Small intestine (tissue), 7 donors: ENCODE measurements at regions not wholly inside any gene's neighbourhood (a gene's known extent, or its start where the extent isn't known, plus 50 kb on each side); places are given as distances from the start of the nearest gene placed in this dataset.
"Not testable (repeated sequence)": the region's sequence is repeated elsewhere in the genome, so short reads cannot be mapped to it uniquely, and the experiment has no call there.

Source experiments
- DNase-seq, 2 donors: peaks; one replicate each; pipeline versions ENCODE4 v3.0.0 to v3.0.0-alpha.2; 2013
- FAIRE-seq: peaks from 2 replicates; lab custom pipeline; 2012; peaks lifted over from hg19 to GRCh38; lab: Jason Lieb, UNC
- H3K27ac ChIP-seq, 3 donors: one replicate each; pipeline ENCODE4 v1.5.1; 2013; ENCODE audit warnings: low read length in 2 of 3, mild to moderate bottlenecking in 2 of 3, control low read depth in 1 of 3, inconsistent platforms in 1 of 3, low read depth in 1 of 3, moderate library complexity in 1 of 3
- H3K27me3 ChIP-seq, 3 donors: one replicate each; pipeline ENCODE4 v1.6.1; 2013; ENCODE audit warnings: low read length in 3 of 3, inconsistent platforms in 1 of 3; ENCODE audit not compliant: control insufficient read depth in 3 of 3, insufficient read depth in 3 of 3
- H3K36me3 ChIP-seq, 3 donors: one replicate each; pipeline ENCODE4 v1.6.1; 2013; ENCODE audit warnings: low read length in 3 of 3, inconsistent platforms in 1 of 3, low read depth in 1 of 3, mild to moderate bottlenecking in 1 of 3, moderate library complexity in 1 of 3; ENCODE audit not compliant: control insufficient read depth in 3 of 3, insufficient read depth in 2 of 3
- H3K4me1 ChIP-seq, 3 donors: one replicate each; pipeline ENCODE4 v1.6.1; 2013; ENCODE audit warnings: low read length in 2 of 3, inconsistent platforms in 1 of 3, low read depth in 1 of 3, mild to moderate bottlenecking in 1 of 3, moderate library complexity in 1 of 3; ENCODE audit not compliant: control insufficient read depth in 3 of 3, insufficient read depth in 2 of 3
- H3K4me3 ChIP-seq, 3 donors: one replicate each; pipeline ENCODE4 v1.5.1; 2013; ENCODE audit warnings: low read length in 3 of 3, control low read depth in 1 of 3, inconsistent platforms in 1 of 3, low read depth in 1 of 3, mild to moderate bottlenecking in 1 of 3, moderate library complexity in 1 of 3
- H3K9me3 ChIP-seq, 2 donors: one replicate each; pipeline ENCODE4 v1.6.1; 2013; ENCODE audit warnings: low read depth in 1 of 2, low read length in 1 of 2; ENCODE audit not compliant: control insufficient read depth in 2 of 2, insufficient read depth in 1 of 2
- WGBS, 3 donors: extraction: QIAGEN DNeasy Blood & Tissue Kit; methylation state at CpG; one replicate each; pipeline ENCODE4 v1.1.7; 2013; 5-methylcytosine and 5-hydroxymethylcytosine counted together
- donor health status: healthy with polysubstance abuse.
- donor health status: control.
- donor health status: control.
- donor health status: Bipolar disorder and iron deficiency.
- donor health status: healthy.

GRCh38 chr5:101455048-101455447 is 552.0 kb upstream of the ST8SIA4 start:
- Histone ChIP-seq H3K9me3 (no peaks in the 10 kb centered on the region), H3K36me3 (no peaks in the 10 kb centered on the region), H3K27ac (no peak overlapping the region), H3K4me3 (no peak overlapping the region), H3K4me1 (no peaks in the 10 kb centered on the region), H3K27me3 (no peaks in the 10 kb centered on the region)
- no peak for FAIRE-seq
- WGBS, 3 donors, result 84 to 93% (median 91%) methylated on average over 1 of the region's 1 CpG
- no peak for DNase-seq

- not testable (repeated sequence) for H3K27me3 ChIP-seq, DNase-seq, H3K9me3 ChIP-seq, H3K36me3 ChIP-seq, H3K4me3 ChIP-seq, FAIRE-seq, H3K27ac ChIP-seq, H3K4me1 ChIP-seq
- 87 to 92% (median 91%) methylated on average over 8 of the region's 8 CpGs for WGBS, 3 donors
Observed at GRCh38 chr5:101442281-101442680, 539.2 kb upstream of the ST8SIA4 start.

- WGBS, 3 donors, result 56 to 71% (median 64%) methylated on average over 2 of the region's 2 CpGs
- peaks cover 0 to 7% of the 10 kb centered on the region in 2 donors for H3K9me3 ChIP-seq
- no peak for FAIRE-seq
- H3K4me3 ChIP-seq, result no peak overlapping the region
- DNase-seq, result no peak
- no peaks in the 10 kb centered on the region for H3K4me1 ChIP-seq
- H3K36me3 ChIP-seq, result no peaks in the 10 kb centered on the region
- no peaks in the 10 kb centered on the region for H3K27me3 ChIP-seq
- no peak overlapping the region for H3K27ac ChIP-seq
Observed at GRCh38 chr5:101440173-101440572, 537.1 kb upstream of the ST8SIA4 start.

GRCh38 chr5:101437351-101437750 is 534.3 kb upstream of the ST8SIA4 start:
- DNase-seq, result no peak
- Histone ChIP-seq H3K9me3 (peaks cover 0 to 3% of the 10 kb centered on the region in 2 donors), H3K27me3 (no peaks in the 10 kb centered on the region), H3K36me3 (no peaks in the 10 kb centered on the region), H3K27ac (no peak overlapping the region), H3K4me3 (no peak overlapping the region), H3K4me1 (no peaks in the 10 kb centered on the region)
- FAIRE-seq, result no peak
- 42 to 70% (median 50%) methylated on average over 2 of the region's 2 CpGs for WGBS, 3 donors

- Histone ChIP-seq H3K27ac (no peak overlapping the region), H3K4me1 (no peaks in the 10 kb centered on the region), H3K36me3 (no peaks in the 10 kb centered on the region), H3K27me3 (no peaks in the 10 kb centered on the region), H3K9me3 (no peaks in the 10 kb centered on the region), H3K4me3 (no peak overlapping the region)
- no peak for FAIRE-seq
- DNase-seq, result no peak
- WGBS, 3 donors, result 32 to 45% (median 33%) methylated on average over 2 of the region's 2 CpGs
Observed at GRCh38 chr5:101435768-101436167, 532.7 kb upstream of the ST8SIA4 start.

- H3K27me3 ChIP-seq, result no peaks in the 10 kb centered on the region
- no peak overlapping the region for H3K4me3 ChIP-seq
- no peak for FAIRE-seq
- no peak overlapping the region for H3K27ac ChIP-seq
- H3K4me1 ChIP-seq, result no peaks in the 10 kb centered on the region
- no peak for DNase-seq
- no peaks in the 10 kb centered on the region for H3K36me3 ChIP-seq
- WGBS, 3 donors, result 18 to 62% (median 26%) methylated on average over 1 of the region's 1 CpG
- H3K9me3 ChIP-seq, result no peaks in the 10 kb centered on the region
Observed at GRCh38 chr5:101431201-101431600, 528.1 kb upstream of the ST8SIA4 start.

GRCh38 chr5:101430551-101430950 is 527.5 kb upstream of the ST8SIA4 start:
- Histone ChIP-seq H3K36me3 (no peaks in the 10 kb centered on the region), H3K4me1 (no peaks in the 10 kb centered on the region), H3K27me3 (no peaks in the 10 kb centered on the region), H3K27ac (no peak overlapping the region), H3K9me3 (no peaks in the 10 kb centered on the region), H3K4me3 (no peak overlapping the region)
- DNase-seq (no peak), FAIRE-seq (no peak)
- 65 to 89% (median 73%) methylated on average over 2 of the region's 2 CpGs for WGBS, 3 donors

GRCh38 chr5:101429241-101429640 is 526.2 kb upstream of the ST8SIA4 start:
- H3K27ac ChIP-seq, result no peak overlapping the region
- FAIRE-seq (no peak), DNase-seq (no peak)
- 19 to 48% (median 37%) methylated on average over 1 of the region's 1 CpG for WGBS, 3 donors
- H3K36me3 ChIP-seq, result no peaks in the 10 kb centered on the region
- no peaks in the 10 kb centered on the region for H3K4me1 ChIP-seq
- H3K4me3 ChIP-seq, result no peak overlapping the region
- H3K9me3 ChIP-seq, result no peaks in the 10 kb centered on the region
- H3K27me3 ChIP-seq, result no peaks in the 10 kb centered on the region

GRCh38 chr5:101425339-101425859 is 522.3 kb upstream of the ST8SIA4 start:
- FAIRE-seq (no peak), DNase-seq (no peak)
- Histone ChIP-seq H3K36me3 (no peaks in the 10 kb centered on the region), H3K27ac (peak overlapping the region in 1 of 3 donors; percentile 24), H3K27me3 (no peaks in the 10 kb centered on the region), H3K4me3 (no peak overlapping the region), H3K9me3 (no peaks in the 10 kb centered on the region), H3K4me1 (no peaks in the 10 kb centered on the region)
- WGBS, 3 donors, result 52 to 85% (median 84%) methylated on average over 2 of the region's 2 CpGs
